ENCODE measurements at regions not wholly inside any gene's neighbourhood (a gene's known extent, or its start where the extent isn't known, plus 50 kb on each side); places are given as distances from the start of the nearest gene placed in this dataset.
A peak's percentile ranks its signal among the peaks of the same experiment; 100 is the strongest.

- peak; percentile 45 for DNase-seq
These were observed 201.8 kb upstream of the LRFN2 start for GRCh38 chr6:40788661-40789655.

- no peak for DNase-seq
These were observed 195.2 kb upstream of the LRFN2 start for GRCh38 chr6:40782355-40782754.

GRCh38 chr6:40780637-40781036, 193.5 kb upstream of the LRFN2 start:
- no peak for DNase-seq

- DNase-seq = no peak
These were observed 192.2 kb upstream of the LRFN2 start for GRCh38 chr6:40779409-40779808.

- no peak for DNase-seq
These were observed 191.8 kb upstream of the LRFN2 start for GRCh38 chr6:40778918-40779317.

GRCh38 chr6:40778196-40778595, 191.0 kb upstream of the LRFN2 start:
- DNase-seq = no peak

- no peak for DNase-seq
These were observed 187.8 kb upstream of the LRFN2 start for GRCh38 chr6:40774932-40775331.

GRCh38 chr6:40770794-40771193, 183.6 kb upstream of the LRFN2 start:
- no peak for DNase-seq

- DNase-seq = no peak
These were observed 177.6 kb upstream of the LRFN2 start for GRCh38 chr6:40764726-40765125.

GRCh38 chr6:40762981-40763380, 175.8 kb upstream of the LRFN2 start:
- DNase-seq = no peak

- DNase-seq = no peak
These were observed 173.7 kb upstream of the LRFN2 start for GRCh38 chr6:40760887-40761286.

GRCh38 chr6:40759838-40760237, 172.7 kb upstream of the LRFN2 start:
- no peak for DNase-seq

- no peak for DNase-seq
These were observed 172.1 kb upstream of the LRFN2 start for GRCh38 chr6:40759264-40759663.

GRCh38 chr6:40755749-40756452, 168.7 kb upstream of the LRFN2 start:
- DNase-seq = no peak

GRCh38 chr6:40755046-40755681, 168.0 kb upstream of the LRFN2 start:
- DNase-seq = no peak

GRCh38 chr6:40754461-40755045, 167.4 kb upstream of the LRFN2 start:
- no peak for DNase-seq

GRCh38 chr6:40753675-40754448, 166.7 kb upstream of the LRFN2 start:
- DNase-seq = no peak

- DNase-seq = no peak
These were observed 165.9 kb upstream of the LRFN2 start for GRCh38 chr6:40753048-40753447.

GRCh38 chr6:40744835-40745234, 157.7 kb upstream of the LRFN2 start:
- DNase-seq = no peak

GRCh38 chr6:40743690-40744446, 156.7 kb upstream of the LRFN2 start:
- DNase-seq = no peak

- no peak for DNase-seq
These were observed 156.1 kb upstream of the LRFN2 start for GRCh38 chr6:40743226-40743625.

- no peak for DNase-seq
These were observed 153.4 kb upstream of the LRFN2 start for GRCh38 chr6:40740518-40740917.
